ENCODE measurements at regions not wholly inside any gene's neighbourhood (a gene's known extent, or its start where the extent isn't known, plus 50 kb on each side); places are given as distances from the start of the nearest gene placed in this dataset.

GRCh38 chr18:43465483-43465882, 188.2 kb upstream of the SYT4 start:
- Histone ChIP-seq H3K36me3 (ENCODE audit: control insufficient read depth in 5 of 5, insufficient read depth in 5 of 5, low read length in 5 of 5) (no peaks in the 10 kb centered on the region), H3K9me3 (ENCODE audit: control insufficient read depth in 5 of 5, low read length in 5 of 5) (peaks cover 0 to 15% (median 12%) of the 10 kb centered on the region in 5 donors), H3K4me3 (ENCODE audit: low read depth in 1 of 5, low read length in 5 of 5) (no peak overlapping the region), H3K4me1 (ENCODE audit: control insufficient read depth in 5 of 5, insufficient read depth in 5 of 5, low read length in 5 of 5) (no peaks in the 10 kb centered on the region), H3K27me3 (ENCODE audit: control insufficient read depth in 5 of 5, insufficient read depth in 4 of 5, low read length in 5 of 5) (no peaks in the 10 kb centered on the region), H3K9ac (ENCODE audit: low read length in 5 of 5) (no peak overlapping the region), H3K27ac (ENCODE audit: low read depth, low read length) (no peak overlapping the region)

GRCh38 chr18:43471873-43472272, 194.6 kb upstream of the SYT4 start:
- Histone ChIP-seq H3K9ac (ENCODE audit: low read length in 5 of 5) (no peak overlapping the region), H3K9me3 (ENCODE audit: control insufficient read depth in 5 of 5, low read length in 5 of 5) (no peaks in the 10 kb centered on the region), H3K4me3 (ENCODE audit: low read depth in 1 of 5, low read length in 5 of 5) (no peak overlapping the region)

GRCh38 chr18:43481069-43481468, 203.8 kb upstream of the SYT4 start:
- Histone ChIP-seq H3K27ac (ENCODE audit: low read depth, low read length) (no peak overlapping the region), H3K9me3 (ENCODE audit: control insufficient read depth in 5 of 5, low read length in 5 of 5) (no peaks in the 10 kb centered on the region), H3K9ac (ENCODE audit: low read length in 5 of 5) (no peak overlapping the region), H3K36me3 (ENCODE audit: control insufficient read depth in 5 of 5, insufficient read depth in 5 of 5, low read length in 5 of 5) (no peaks in the 10 kb centered on the region), H3K27me3 (ENCODE audit: control insufficient read depth in 5 of 5, insufficient read depth in 4 of 5, low read length in 5 of 5) (no peaks in the 10 kb centered on the region), H3K4me1 (ENCODE audit: control insufficient read depth in 5 of 5, insufficient read depth in 5 of 5, low read length in 5 of 5) (no peaks in the 10 kb centered on the region), H3K4me3 (ENCODE audit: low read depth in 1 of 5, low read length in 5 of 5) (no peak overlapping the region)

More at GRCh38 chr18:43471873-43472272, 194.6 kb upstream of the SYT4 start:
- no peaks in the 10 kb centered on the region for H3K4me1 ChIP-seq (ENCODE audit: control insufficient read depth in 5 of 5, insufficient read depth in 5 of 5, low read length in 5 of 5)
- H3K36me3 ChIP-seq (ENCODE audit: control insufficient read depth in 5 of 5, insufficient read depth in 5 of 5, low read length in 5 of 5), result no peaks in the 10 kb centered on the region
- no peak overlapping the region for H3K27ac ChIP-seq (ENCODE audit: low read depth, low read length)
- no peaks in the 10 kb centered on the region for H3K27me3 ChIP-seq (ENCODE audit: control insufficient read depth in 5 of 5, insufficient read depth in 4 of 5, low read length in 5 of 5)

- no peak overlapping the region for H3K27ac ChIP-seq (ENCODE audit: low read depth, low read length)
Observed at GRCh38 chr18:43482136-43482535, 204.8 kb upstream of the SYT4 start.

GRCh38 chr18:43482600-43482999, 205.3 kb upstream of the SYT4 start:
- peaks cover 0 to 4% (median 3%) of the 10 kb centered on the region in 5 donors for H3K9me3 ChIP-seq (ENCODE audit: control insufficient read depth in 5 of 5, low read length in 5 of 5)
- H3K27me3 ChIP-seq (ENCODE audit: control insufficient read depth in 5 of 5, insufficient read depth in 4 of 5, low read length in 5 of 5), result no peaks in the 10 kb centered on the region
- H3K27ac ChIP-seq (ENCODE audit: low read depth, low read length), result no peak overlapping the region
- H3K4me3 ChIP-seq (ENCODE audit: low read depth in 1 of 5, low read length in 5 of 5), result no peak overlapping the region
- no peak overlapping the region for H3K9ac ChIP-seq (ENCODE audit: low read length in 5 of 5)
- no peaks in the 10 kb centered on the region for H3K4me1 ChIP-seq (ENCODE audit: control insufficient read depth in 5 of 5, insufficient read depth in 5 of 5, low read length in 5 of 5)
- no peaks in the 10 kb centered on the region for H3K36me3 ChIP-seq (ENCODE audit: control insufficient read depth in 5 of 5, insufficient read depth in 5 of 5, low read length in 5 of 5)

More at GRCh38 chr18:43482136-43482535, 204.8 kb upstream of the SYT4 start:
- H3K9me3 ChIP-seq (ENCODE audit: control insufficient read depth in 5 of 5, low read length in 5 of 5), result peaks cover 0 to 4% (median 3%) of the 10 kb centered on the region in 5 donors
- H3K36me3 ChIP-seq (ENCODE audit: control insufficient read depth in 5 of 5, insufficient read depth in 5 of 5, low read length in 5 of 5), result no peaks in the 10 kb centered on the region
- no peaks in the 10 kb centered on the region for H3K4me1 ChIP-seq (ENCODE audit: control insufficient read depth in 5 of 5, insufficient read depth in 5 of 5, low read length in 5 of 5)
- H3K4me3 ChIP-seq (ENCODE audit: low read depth in 1 of 5, low read length in 5 of 5), result no peak overlapping the region
- no peaks in the 10 kb centered on the region for H3K27me3 ChIP-seq (ENCODE audit: control insufficient read depth in 5 of 5, insufficient read depth in 4 of 5, low read length in 5 of 5)
- H3K9ac ChIP-seq (ENCODE audit: low read length in 5 of 5), result no peak overlapping the region

GRCh38 chr18:43484710-43485109, 207.4 kb upstream of the SYT4 start:
- peaks cover 0 to 4% (median 3%) of the 10 kb centered on the region in 5 donors for H3K9me3 ChIP-seq (ENCODE audit: control insufficient read depth in 5 of 5, low read length in 5 of 5)
- H3K36me3 ChIP-seq (ENCODE audit: control insufficient read depth in 5 of 5, insufficient read depth in 5 of 5, low read length in 5 of 5), result no peaks in the 10 kb centered on the region
- no peak overlapping the region for H3K9ac ChIP-seq (ENCODE audit: low read length in 5 of 5)
- H3K4me3 ChIP-seq (ENCODE audit: low read depth in 1 of 5, low read length in 5 of 5), result no peak overlapping the region
- H3K4me1 ChIP-seq (ENCODE audit: control insufficient read depth in 5 of 5, insufficient read depth in 5 of 5, low read length in 5 of 5), result no peaks in the 10 kb centered on the region
- no peaks in the 10 kb centered on the region for H3K27me3 ChIP-seq (ENCODE audit: control insufficient read depth in 5 of 5, insufficient read depth in 4 of 5, low read length in 5 of 5)
- no peak overlapping the region for H3K27ac ChIP-seq (ENCODE audit: low read depth, low read length)

GRCh38 chr18:43485545-43485963, 208.3 kb upstream of the SYT4 start:
- no peak overlapping the region for H3K4me3 ChIP-seq (ENCODE audit: low read depth in 1 of 5, low read length in 5 of 5)
- H3K27ac ChIP-seq (ENCODE audit: low read depth, low read length), result no peak overlapping the region
- no peaks in the 10 kb centered on the region for H3K4me1 ChIP-seq (ENCODE audit: control insufficient read depth in 5 of 5, insufficient read depth in 5 of 5, low read length in 5 of 5)
- H3K36me3 ChIP-seq (ENCODE audit: control insufficient read depth in 5 of 5, insufficient read depth in 5 of 5, low read length in 5 of 5), result no peaks in the 10 kb centered on the region
- H3K9ac ChIP-seq (ENCODE audit: low read length in 5 of 5), result no peak overlapping the region
- H3K27me3 ChIP-seq (ENCODE audit: control insufficient read depth in 5 of 5, insufficient read depth in 4 of 5, low read length in 5 of 5), result no peaks in the 10 kb centered on the region
- peaks cover 0 to 4% (median 3%) of the 10 kb centered on the region in 5 donors for H3K9me3 ChIP-seq (ENCODE audit: control insufficient read depth in 5 of 5, low read length in 5 of 5)

- H3K4me1 ChIP-seq (ENCODE audit: control insufficient read depth in 5 of 5, insufficient read depth in 5 of 5, low read length in 5 of 5), result no peaks in the 10 kb centered on the region
- no peak overlapping the region for H3K4me3 ChIP-seq (ENCODE audit: low read depth in 1 of 5, low read length in 5 of 5)
- peaks cover 0 to 4% (median 3%) of the 10 kb centered on the region in 5 donors for H3K9me3 ChIP-seq (ENCODE audit: control insufficient read depth in 5 of 5, low read length in 5 of 5)
- H3K36me3 ChIP-seq (ENCODE audit: control insufficient read depth in 5 of 5, insufficient read depth in 5 of 5, low read length in 5 of 5), result no peaks in the 10 kb centered on the region
- H3K27ac ChIP-seq (ENCODE audit: low read depth, low read length), result no peak overlapping the region
- no peaks in the 10 kb centered on the region for H3K27me3 ChIP-seq (ENCODE audit: control insufficient read depth in 5 of 5, insufficient read depth in 4 of 5, low read length in 5 of 5)
- no peak overlapping the region for H3K9ac ChIP-seq (ENCODE audit: low read length in 5 of 5)
Observed at GRCh38 chr18:43486462-43486861, 209.2 kb upstream of the SYT4 start.

GRCh38 chr18:43501099-43501498, 223.8 kb upstream of the SYT4 start:
- Histone ChIP-seq H3K9me3 (ENCODE audit: control insufficient read depth in 5 of 5, low read length in 5 of 5) (peaks cover 0 to 4% (median 0%) of the 10 kb centered on the region in 5 donors), H3K27ac (ENCODE audit: low read depth, low read length) (no peak overlapping the region), H3K9ac (ENCODE audit: low read length in 5 of 5) (no peak overlapping the region), H3K4me1 (ENCODE audit: control insufficient read depth in 5 of 5, insufficient read depth in 5 of 5, low read length in 5 of 5) (no peaks in the 10 kb centered on the region), H3K4me3 (ENCODE audit: low read depth in 1 of 5, low read length in 5 of 5) (no peak overlapping the region), H3K36me3 (ENCODE audit: control insufficient read depth in 5 of 5, insufficient read depth in 5 of 5, low read length in 5 of 5) (no peaks in the 10 kb centered on the region), H3K27me3 (ENCODE audit: control insufficient read depth in 5 of 5, insufficient read depth in 4 of 5, low read length in 5 of 5) (no peaks in the 10 kb centered on the region)

GRCh38 chr18:43506935-43507334, 229.6 kb upstream of the SYT4 start:
- Histone ChIP-seq H3K36me3 (ENCODE audit: control insufficient read depth in 5 of 5, insufficient read depth in 5 of 5, low read length in 5 of 5) (no peaks in the 10 kb centered on the region), H3K4me1 (ENCODE audit: control insufficient read depth in 5 of 5, insufficient read depth in 5 of 5, low read length in 5 of 5) (no peaks in the 10 kb centered on the region), H3K27me3 (ENCODE audit: control insufficient read depth in 5 of 5, insufficient read depth in 4 of 5, low read length in 5 of 5) (no peaks in the 10 kb centered on the region)

More at GRCh38 chr18:43506935-43507334, 229.6 kb upstream of the SYT4 start:
- Histone ChIP-seq H3K4me3 (ENCODE audit: low read depth in 1 of 5, low read length in 5 of 5) (no peak overlapping the region), H3K9me3 (ENCODE audit: control insufficient read depth in 5 of 5, low read length in 5 of 5) (peaks cover 3 to 22% (median 11%) of the 10 kb centered on the region in 5 donors), H3K27ac (ENCODE audit: low read depth, low read length) (no peak overlapping the region), H3K9ac (ENCODE audit: low read length in 5 of 5) (no peak overlapping the region)

All from subcutaneous abdominal adipose tissue (tissue), 5 donors.